ENCODE measurements at regions not wholly inside any gene's neighbourhood (a gene's known extent, or its start where the extent isn't known, plus 50 kb on each side); places are given as distances from the start of the nearest gene placed in this dataset.

DNA sequence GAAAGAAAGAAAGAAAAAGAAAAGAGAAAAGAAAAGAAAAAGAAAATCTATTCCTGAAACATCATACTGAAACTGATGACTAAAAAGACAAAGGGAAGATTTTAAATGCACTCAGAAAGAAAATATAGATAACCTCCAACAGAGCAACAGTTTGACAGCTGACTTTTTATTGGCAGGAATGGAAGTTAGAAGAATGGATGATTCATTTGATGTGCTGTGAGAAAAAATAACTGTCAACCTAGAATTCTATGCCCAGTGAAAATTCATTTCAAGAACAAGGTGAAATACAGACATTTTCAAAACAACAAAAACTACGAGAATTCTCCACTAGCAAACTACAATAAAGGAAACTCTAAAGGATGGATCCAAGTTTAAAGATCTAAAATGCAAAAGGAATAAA is 50.5 kb upstream of the HSPA12A start:
- DNase-seq (ENCODE audit: low spot score) = no peak

DNA sequence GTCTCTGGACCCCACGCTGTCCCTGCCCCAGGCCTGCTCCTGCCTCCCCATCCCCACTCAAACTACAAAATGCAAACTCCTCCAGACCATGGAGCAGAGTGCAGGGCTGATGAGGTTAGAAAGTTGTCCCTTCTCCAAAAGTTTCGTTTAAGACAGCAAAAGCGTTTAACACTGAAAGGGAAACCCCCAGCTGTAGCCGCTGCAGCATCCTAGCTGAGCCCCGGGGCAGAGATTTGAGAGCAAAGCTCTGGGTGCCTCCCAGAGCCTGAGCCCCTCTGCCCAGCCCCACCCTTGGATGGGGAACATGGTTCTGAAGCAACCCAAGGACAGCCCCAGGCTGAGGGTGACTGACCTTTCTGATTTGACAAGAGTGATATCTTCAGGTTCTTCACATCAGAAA is 52.8 kb upstream of the ENO4 start:
- no peak for DNase-seq (ENCODE audit: low spot score)

DNA sequence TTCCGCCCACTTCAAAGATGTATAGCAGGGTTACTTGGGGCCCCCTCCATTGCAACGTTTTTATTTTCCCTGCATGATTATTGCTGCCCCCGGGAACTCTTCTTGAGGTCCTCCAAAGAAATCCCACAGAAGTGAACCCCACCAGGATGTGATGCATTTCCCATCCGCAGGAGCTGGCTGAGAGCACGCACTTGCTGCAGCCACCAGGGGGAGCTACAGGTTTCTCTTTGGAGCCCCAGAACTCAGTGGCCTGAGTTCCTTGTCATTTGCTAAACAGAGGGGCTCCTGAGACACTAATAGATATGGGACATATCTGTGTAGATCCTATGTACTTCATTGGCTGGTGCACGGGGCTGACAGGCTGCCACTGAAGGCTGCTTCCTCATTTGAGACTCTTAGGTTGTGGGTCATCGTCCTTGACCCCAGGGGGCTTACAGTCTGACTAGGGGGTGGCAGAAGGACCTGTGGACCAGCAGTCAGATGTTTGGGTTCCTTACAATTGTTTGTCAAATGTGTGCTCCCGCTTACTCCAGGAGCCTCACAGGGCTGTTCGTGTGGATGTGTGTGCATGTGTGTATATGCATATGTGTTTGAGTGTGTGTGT is 52.3 kb upstream of the ENO4 start:
- DNase-seq (ENCODE audit: low spot score) = peak; percentile 39

DNA sequence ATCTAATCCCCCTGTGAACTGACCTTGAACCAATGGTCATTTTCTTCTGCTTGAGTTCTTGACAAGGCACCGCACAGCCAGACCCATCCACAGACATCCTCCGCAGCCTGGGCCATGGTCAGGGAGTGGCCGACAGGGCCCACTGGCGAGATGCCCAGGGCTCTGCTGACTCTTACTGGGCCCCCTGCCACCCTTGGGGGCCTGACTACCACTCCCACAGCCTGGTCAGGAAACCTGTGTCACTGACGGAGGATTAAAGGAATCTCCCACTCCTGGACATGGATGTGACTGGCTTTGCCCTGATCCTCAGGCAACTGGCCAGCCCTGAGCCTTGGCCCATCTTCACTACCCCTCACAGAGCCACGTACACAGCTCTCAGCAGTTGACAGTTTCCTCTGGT is 50.4 kb upstream of the ENO4 start:
- DNase-seq (ENCODE audit: low spot score) = no peak
